ENCODE measurements at regions not wholly inside any gene's neighbourhood (a gene's known extent, or its start where the extent isn't known, plus 50 kb on each side); places are given as distances from the start of the nearest gene placed in this dataset.

- 62% methylated on average over 7 of the region's 11 CpGs for WGBS (ENCODE audit: insufficient coverage)
- H3K4me3 ChIP-seq (ENCODE audit: control insufficient read depth in 1 of 2, extremely low read depth in 1 of 2, low read length in 1 of 2), result no peak overlapping the region
- H3K4me3 Mint-ChIP-seq, result peak overlapping the region in 1 of 3 donors; percentile 34
- no peaks in the 10 kb centered on the region for H3K36me3 ChIP-seq (ENCODE audit: control insufficient read depth in 2 of 2, extremely low read depth in 1 of 2, insufficient read depth in 1 of 2, low read length in 1 of 2)
- ATAC-seq (replicated peaks in 1 of 4) (peak in 1 of 4 experiments; percentile 43), DNase-seq (peak in 1 of 35 experiments; percentile 6)
- no peaks in the 10 kb centered on the region for H3K27me3 ChIP-seq (replicated peaks in 1 of 2; ENCODE audit: control insufficient read depth in 2 of 2, extremely low read depth in 1 of 2, insufficient read depth in 2 of 2, low read length in 1 of 2)
- peaks cover 29 to 35% of the 10 kb centered on the region in 2 experiments for H3K4me1 ChIP-seq (ENCODE audit: control insufficient read depth in 1 of 2, extremely low read depth in 1 of 2, insufficient read depth in 2 of 2, low read length in 2 of 2)
- H3K9me3 Mint-ChIP-seq, result no peaks in the 10 kb centered on the region
- POLR2A ChIA-PET, result no interaction called here
- no peak overlapping the region for H3K27ac ChIP-seq (ENCODE audit: low read length)
- no peaks in the 10 kb centered on the region for H3K36me3 Mint-ChIP-seq
- H3K27me3 Mint-ChIP-seq, result no peaks in the 10 kb centered on the region
- no peak overlapping the region for H3K27ac Mint-ChIP-seq
- CTCF ChIA-PET, result interaction anchor here in 1 of 2 donors (1.8 kb wide), 1 partner anchor 31 kb away, joined by 5 read pairs; no protein-coding TSS in a partner anchor
- no peaks in the 10 kb centered on the region for H3K9me3 ChIP-seq
- H3K4me1 Mint-ChIP-seq, result peaks cover 35 to 46% (median 46%) of the 10 kb centered on the region in 3 donors
These were observed 178.0 kb downstream of the ICOS start for GRCh38 chr2:204114295-204115136.

- no peaks in the 10 kb centered on the region for H3K36me3 ChIP-seq (ENCODE audit: control insufficient read depth in 2 of 2, extremely low read depth in 1 of 2, insufficient read depth in 1 of 2, low read length in 1 of 2)
- H3K4me1 Mint-ChIP-seq, result peaks cover 27 to 38% (median 37%) of the 10 kb centered on the region in 3 donors
- H3K27ac ChIP-seq (ENCODE audit: low read length), result no peak overlapping the region
- no peak for DNase-seq
- H3K4me1 ChIP-seq (ENCODE audit: control insufficient read depth in 1 of 2, extremely low read depth in 1 of 2, insufficient read depth in 2 of 2, low read length in 2 of 2), result peaks cover 20 to 26% of the 10 kb centered on the region in 2 experiments
- ChIA-PET POLR2A (no interaction called here), CTCF (interaction anchor here in 1 of 2 donors (0.6 to 1.0 kb wide), 2 partner anchors 42 to 707 kb away, joined by 4 to 5 read pairs; no protein-coding TSS in a partner anchor)
- H3K4me3 ChIP-seq (ENCODE audit: control insufficient read depth in 1 of 2, extremely low read depth in 1 of 2, low read length in 1 of 2), result no peak overlapping the region
- no peaks in the 10 kb centered on the region for H3K9me3 Mint-ChIP-seq
- WGBS (ENCODE audit: insufficient coverage), result 80% methylated on average over 1 of the region's 5 CpGs
- no peaks in the 10 kb centered on the region for H3K27me3 ChIP-seq (replicated peaks in 1 of 2; ENCODE audit: control insufficient read depth in 2 of 2, extremely low read depth in 1 of 2, insufficient read depth in 2 of 2, low read length in 1 of 2)
- H3K27me3 Mint-ChIP-seq, result no peaks in the 10 kb centered on the region
- H3K36me3 Mint-ChIP-seq, result no peaks in the 10 kb centered on the region
- no peak overlapping the region for H3K27ac Mint-ChIP-seq
- H3K4me3 Mint-ChIP-seq, result no peak overlapping the region
- ATAC-seq (replicated peaks in 1 of 4), result no peak
- H3K9me3 ChIP-seq, result no peaks in the 10 kb centered on the region
These were observed 178.8 kb downstream of the ICOS start for GRCh38 chr2:204115137-204116056.

- peaks cover 18 to 29% (median 28%) of the 10 kb centered on the region in 3 donors for H3K4me1 Mint-ChIP-seq
- ATAC-seq (replicated peaks in 1 of 4) (no peak), DNase-seq (no peak)
- no peaks in the 10 kb centered on the region for H3K36me3 ChIP-seq (ENCODE audit: control insufficient read depth in 2 of 2, extremely low read depth in 1 of 2, insufficient read depth in 1 of 2, low read length in 1 of 2)
- WGBS (ENCODE audit: insufficient coverage), result 94% methylated on average over 4 of the region's 6 CpGs
- H3K27ac ChIP-seq (ENCODE audit: low read length), result no peak overlapping the region
- no peaks in the 10 kb centered on the region for H3K9me3 Mint-ChIP-seq
- H3K4me3 ChIP-seq (ENCODE audit: control insufficient read depth in 1 of 2, extremely low read depth in 1 of 2, low read length in 1 of 2), result no peak overlapping the region
- no peaks in the 10 kb centered on the region for H3K27me3 ChIP-seq (replicated peaks in 1 of 2; ENCODE audit: control insufficient read depth in 2 of 2, extremely low read depth in 1 of 2, insufficient read depth in 2 of 2, low read length in 1 of 2)
- H3K4me3 Mint-ChIP-seq, result no peak overlapping the region
- peaks cover 12 to 17% of the 10 kb centered on the region in 2 experiments for H3K4me1 ChIP-seq (ENCODE audit: control insufficient read depth in 1 of 2, extremely low read depth in 1 of 2, insufficient read depth in 2 of 2, low read length in 2 of 2)
- peaks cover 0 to 4% of the 10 kb centered on the region in 2 donors for H3K27me3 Mint-ChIP-seq
- no peaks in the 10 kb centered on the region for H3K9me3 ChIP-seq
- ChIA-PET POLR2A (no interaction called here), CTCF (interaction anchor here in 1 of 2 donors (1.0 kb wide), 1 partner anchor 43 kb away, joined by 4 read pairs; no protein-coding TSS in a partner anchor)
- H3K27ac Mint-ChIP-seq, result no peak overlapping the region
- H3K36me3 Mint-ChIP-seq, result no peaks in the 10 kb centered on the region
These were observed 179.7 kb downstream of the ICOS start for GRCh38 chr2:204116159-204116792.

- POLR2A ChIA-PET, result interaction anchor here in 1 of 2 donors (0.7 kb wide), 1 partner anchor 19 kb away, joined by 4 read pairs; no protein-coding TSS in a partner anchor
- no peak for DNase-seq
- Mint-ChIP-seq H3K9me3 (no peaks in the 10 kb centered on the region), H3K4me1 (no peaks in the 10 kb centered on the region), H3K36me3 (no peaks in the 10 kb centered on the region), H3K27me3 (peaks cover 0 to 4% of the 10 kb centered on the region in 2 donors), H3K27ac (no peak overlapping the region), H3K4me3 (no peak overlapping the region)
- no peak overlapping the region for H3K27ac ChIP-seq (ENCODE audit: low read length)
- WGBS (ENCODE audit: insufficient coverage), result 78% methylated on average over 1 of the region's 4 CpGs
- no peak for ATAC-seq (replicated peaks in 1 of 4)
- H3K36me3 ChIP-seq (ENCODE audit: control insufficient read depth in 2 of 2, extremely low read depth in 1 of 2, insufficient read depth in 1 of 2, low read length in 1 of 2), result no peaks in the 10 kb centered on the region
- no peak overlapping the region for H3K4me3 ChIP-seq (ENCODE audit: control insufficient read depth in 1 of 2, extremely low read depth in 1 of 2, low read length in 1 of 2)
- no peaks in the 10 kb centered on the region for H3K27me3 ChIP-seq (replicated peaks in 1 of 2; ENCODE audit: control insufficient read depth in 2 of 2, extremely low read depth in 1 of 2, insufficient read depth in 2 of 2, low read length in 1 of 2)
- H3K4me1 ChIP-seq (ENCODE audit: control insufficient read depth in 1 of 2, extremely low read depth in 1 of 2, insufficient read depth in 2 of 2, low read length in 2 of 2), result no peaks in the 10 kb centered on the region
- CTCF ChIA-PET, result no interaction called here
- no peaks in the 10 kb centered on the region for H3K9me3 ChIP-seq
These were observed 185.9 kb downstream of the ICOS start for GRCh38 chr2:204122425-204122824.

- no peak for DNase-seq
- Histone ChIP-seq H3K4me1 (ENCODE audit: control insufficient read depth in 1 of 2, extremely low read depth in 1 of 2, insufficient read depth in 2 of 2, low read length in 2 of 2) (no peaks in the 10 kb centered on the region), H3K9me3 (no peaks in the 10 kb centered on the region), H3K27me3 (replicated peaks in 1 of 2; ENCODE audit: control insufficient read depth in 2 of 2, extremely low read depth in 1 of 2, insufficient read depth in 2 of 2, low read length in 1 of 2) (no peaks in the 10 kb centered on the region), H3K4me3 (ENCODE audit: control insufficient read depth in 1 of 2, extremely low read depth in 1 of 2, low read length in 1 of 2) (no peak overlapping the region), H3K27ac (ENCODE audit: low read length) (no peak overlapping the region), H3K36me3 (ENCODE audit: control insufficient read depth in 2 of 2, extremely low read depth in 1 of 2, insufficient read depth in 1 of 2, low read length in 1 of 2) (no peaks in the 10 kb centered on the region)
- H3K9me3 Mint-ChIP-seq, result no peaks in the 10 kb centered on the region
- peaks cover 0 to 4% of the 10 kb centered on the region in 2 donors for H3K27me3 Mint-ChIP-seq
- no peaks in the 10 kb centered on the region for H3K4me1 Mint-ChIP-seq
- WGBS (ENCODE audit: insufficient coverage), result 86% methylated on average over 2 of the region's 3 CpGs
- no peak overlapping the region for H3K4me3 Mint-ChIP-seq
- CTCF ChIA-PET, result interaction anchor here in 1 of 2 donors (0.8 kb wide), 1 partner anchor 21 kb away, joined by 8 read pairs; no protein-coding TSS in a partner anchor
- H3K27ac Mint-ChIP-seq, result no peak overlapping the region
- no peak for ATAC-seq (replicated peaks in 1 of 4)
- no peaks in the 10 kb centered on the region for H3K36me3 Mint-ChIP-seq
- POLR2A ChIA-PET, result no interaction called here
These were observed 187.7 kb downstream of the ICOS start for GRCh38 chr2:204124140-204124750.

All from T-cell (primary cell).